NCI-H2196 treated with DMSO at 0.1 percent for 48 hours (cell line): ENCODE measurements at regions not wholly inside any gene's neighbourhood (a gene's known extent, or its start where the extent isn't known, plus 50 kb on each side); places are given as distances from the start of the nearest gene placed in this dataset.
"Not testable (repeated sequence)": the region's sequence is repeated elsewhere in the genome, so short reads cannot be mapped to it uniquely, and the experiment has no call there.

Experiments used
- DNase-seq: peaks from one replicate; lab custom pipeline; 2025; ENCODE audit not compliant: unreplicated experiment; lab: John Stamatoyannopoulos, UW

- no peak for DNase-seq
Measured at GRCh38 chr10:44118500-44118899, 266.4 kb downstream of the CXCL12 start.

GRCh38 chr10:44116474-44116873 lies 268.4 kb downstream of the CXCL12 start:
- no peak for DNase-seq

GRCh38 chr10:44115516-44115915 lies 269.4 kb downstream of the CXCL12 start:
- DNase-seq = no peak

- DNase-seq = no peak
Measured at GRCh38 chr10:44114441-44114840, 270.5 kb downstream of the CXCL12 start.

DNA sequence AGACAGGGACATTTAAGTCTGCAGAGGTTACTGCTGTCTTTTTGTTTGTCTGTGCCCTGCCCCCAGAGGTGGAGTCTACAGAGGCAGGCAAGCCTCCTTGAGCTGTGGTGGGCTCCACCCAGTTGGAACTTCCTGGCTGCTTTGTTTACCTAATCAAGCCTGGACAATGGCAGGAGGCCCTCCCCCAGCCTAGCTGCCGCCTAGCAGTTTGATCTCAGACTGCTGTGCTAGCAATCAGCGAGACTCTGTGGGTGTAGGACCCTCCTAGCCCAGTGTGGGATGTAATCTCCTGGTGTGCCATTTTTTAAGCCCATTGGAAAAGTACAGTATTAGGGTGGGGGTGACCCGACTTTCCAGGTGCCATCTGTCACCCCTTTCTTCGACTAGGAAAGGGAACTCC lies 272.6 kb downstream of the CXCL12 start:
- DNase-seq = not testable (repeated sequence)

GRCh38 chr10:44105696-44106095 lies 279.2 kb downstream of the CXCL12 start:
- DNase-seq = no peak

DNA sequence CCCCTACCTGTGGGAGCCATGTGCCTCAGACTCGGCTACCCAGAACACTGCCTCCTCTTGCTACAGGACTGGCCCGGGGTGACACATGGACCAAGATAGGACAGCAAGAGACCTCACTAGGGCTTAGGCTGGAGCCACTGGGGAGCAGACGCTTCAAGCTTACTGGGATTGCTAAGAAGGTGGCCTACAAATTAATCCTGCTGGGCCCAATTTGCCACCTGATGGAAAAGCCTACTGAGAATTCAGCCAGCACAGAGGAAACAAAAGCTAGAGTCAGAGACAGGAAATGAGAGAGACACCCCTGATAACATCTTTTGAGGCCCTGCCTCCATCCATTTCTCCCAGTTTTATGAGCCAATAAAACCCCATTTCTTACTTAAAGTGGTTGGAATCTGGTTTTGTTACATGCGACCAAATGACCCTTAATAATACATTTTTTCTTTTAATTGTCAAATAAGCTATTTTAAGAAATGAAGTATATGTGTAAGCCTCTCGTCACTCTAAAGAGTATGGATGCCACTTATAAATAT lies 282.1 kb downstream of the CXCL12 start:
- no peak for DNase-seq

GRCh38 chr10:44101082-44101481 lies 283.8 kb downstream of the CXCL12 start:
- no peak for DNase-seq

DNA sequence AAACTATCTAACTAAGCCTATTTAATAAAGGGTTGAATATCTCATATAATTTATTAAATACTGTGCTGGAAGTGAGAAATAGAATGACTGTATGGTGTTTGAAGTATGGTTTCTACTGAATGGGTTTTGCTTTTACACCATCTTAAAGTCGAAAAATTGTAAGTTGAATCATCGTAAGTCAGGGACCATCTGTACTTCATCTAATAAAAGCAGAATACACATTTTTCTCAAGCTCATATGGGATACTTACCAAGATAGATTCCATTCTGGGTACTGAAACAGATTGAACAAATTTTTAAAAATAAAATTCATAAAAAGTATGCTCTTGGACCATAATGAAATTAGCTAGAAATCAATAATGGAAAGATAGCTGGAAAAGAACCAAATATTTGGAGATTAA lies 285.4 kb downstream of the CXCL12 start:
- DNase-seq = no peak

DNA sequence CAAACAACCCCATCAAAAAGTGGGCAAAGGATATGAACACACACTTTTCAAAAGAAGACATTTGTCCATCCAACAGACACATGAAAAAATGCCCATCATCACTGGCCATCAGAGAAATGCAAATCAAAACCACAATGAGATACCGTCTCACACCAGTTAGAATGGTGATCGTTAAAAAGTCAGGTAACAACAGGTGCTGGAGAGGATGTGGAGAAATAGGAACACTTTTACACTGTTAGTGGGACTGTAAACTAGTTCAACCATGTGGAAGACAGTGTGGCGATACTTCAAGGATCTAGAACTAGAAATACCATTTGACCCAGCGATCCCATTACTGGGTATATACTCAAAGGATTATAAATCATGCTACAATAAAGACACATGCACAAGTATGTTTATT lies 288.7 kb downstream of the CXCL12 start:
- not testable (repeated sequence) for DNase-seq

DNA sequence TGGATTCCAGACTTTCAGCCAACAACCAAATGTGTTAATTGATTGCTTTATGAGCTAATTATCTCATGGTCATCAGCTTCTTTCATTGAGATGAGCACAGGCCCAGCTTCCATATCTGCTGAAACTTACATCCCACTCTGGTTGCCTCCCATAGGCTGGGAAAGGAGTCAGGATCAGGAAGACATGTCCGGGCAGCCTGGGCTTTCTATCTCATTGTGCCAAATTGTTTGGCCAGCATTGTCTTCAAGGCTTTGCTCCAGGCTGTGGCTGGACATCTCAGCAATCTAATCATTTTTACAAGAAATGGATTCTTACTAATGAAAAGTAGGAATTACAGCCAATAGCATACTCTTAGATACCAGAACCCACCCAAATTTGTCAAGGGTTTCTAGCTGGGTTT lies 295.2 kb downstream of the CXCL12 start:
- no peak for DNase-seq

DNA sequence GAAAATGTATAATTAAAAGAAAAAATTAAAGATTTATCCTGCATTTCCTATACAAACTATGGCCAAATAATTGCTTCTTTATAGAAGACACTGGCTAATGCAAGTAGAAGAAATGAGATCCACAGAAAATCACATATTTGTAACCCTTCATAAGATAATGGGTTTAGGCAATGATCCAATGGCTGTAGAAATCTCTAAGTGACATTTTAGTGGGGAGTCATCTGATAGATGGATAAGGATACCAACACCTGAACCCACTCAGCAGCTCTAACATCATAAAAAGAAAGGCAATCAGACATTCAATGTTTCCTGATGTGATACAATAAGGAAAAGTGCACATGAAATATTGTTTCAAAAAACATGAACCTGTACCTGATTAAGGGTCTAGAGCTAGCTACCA lies 297.5 kb downstream of the CXCL12 start:
- no peak for DNase-seq

GRCh38 chr10:44083719-44084400 lies 301.0 kb downstream of the CXCL12 start:
- no peak for DNase-seq

GRCh38 chr10:44071479-44071878 lies 313.4 kb downstream of the CXCL12 start:
- DNase-seq = no peak

GRCh38 chr10:44070282-44070681 lies 314.6 kb downstream of the CXCL12 start:
- DNase-seq = no peak

- no peak for DNase-seq
Measured at GRCh38 chr10:44069573-44069972, 315.3 kb downstream of the CXCL12 start.

DNA sequence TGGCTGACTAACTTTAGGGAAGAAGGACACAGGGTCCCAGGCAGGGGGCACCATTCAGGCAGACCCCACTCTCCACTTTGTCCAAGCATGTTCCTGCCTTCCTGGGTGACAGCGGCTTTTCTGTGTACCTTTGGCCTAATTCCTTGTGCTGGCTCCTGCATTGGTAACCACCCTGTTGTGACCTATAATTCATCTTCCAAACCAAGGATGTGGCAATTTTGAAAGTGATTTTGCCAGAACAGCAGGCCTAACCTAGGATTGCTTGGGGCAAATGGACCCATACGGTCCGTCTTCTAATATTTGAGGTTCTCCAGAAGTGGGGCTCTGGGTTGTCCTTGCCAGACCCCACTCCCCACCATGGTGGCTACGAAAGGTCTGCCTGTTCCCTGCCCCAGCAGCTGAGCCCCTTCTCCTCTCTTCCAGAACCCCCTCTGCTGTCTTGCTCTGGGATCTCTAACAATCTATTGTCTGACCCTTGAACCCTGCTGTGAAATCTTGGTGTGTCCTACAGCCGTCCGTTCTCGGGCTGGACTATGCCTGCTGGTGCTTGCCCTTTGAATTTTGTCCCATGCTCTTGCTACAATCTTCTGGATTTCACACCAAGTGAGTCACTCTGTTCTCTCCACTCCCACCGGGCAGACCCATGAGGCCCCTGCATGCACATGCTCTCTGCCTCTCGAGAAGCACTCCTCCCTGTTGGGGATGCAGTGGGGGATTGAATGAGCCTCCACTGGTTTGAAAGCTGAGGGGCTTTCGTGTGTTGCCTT lies 316.0 kb downstream of the CXCL12 start:
- no peak for DNase-seq

DNA sequence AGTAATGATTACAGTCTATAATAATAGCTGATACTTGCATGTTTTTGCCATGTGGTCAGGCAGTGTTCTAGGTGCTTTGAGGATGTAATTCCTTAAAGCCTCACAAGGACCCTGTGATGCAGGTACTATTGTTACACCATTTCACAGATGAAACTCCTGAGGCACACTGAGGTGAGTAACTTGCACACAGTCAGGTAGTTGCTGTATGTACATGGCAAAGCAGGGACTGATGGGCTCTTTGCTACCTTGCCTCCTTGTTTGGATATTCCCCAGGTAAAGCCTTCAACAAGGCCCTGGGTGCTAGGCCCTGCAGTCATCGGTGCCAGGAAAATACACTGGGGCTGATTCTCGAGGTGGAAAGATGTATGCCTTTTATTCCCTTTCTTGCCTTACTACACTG lies 317.5 kb downstream of the CXCL12 start:
- DNase-seq = no peak

DNA sequence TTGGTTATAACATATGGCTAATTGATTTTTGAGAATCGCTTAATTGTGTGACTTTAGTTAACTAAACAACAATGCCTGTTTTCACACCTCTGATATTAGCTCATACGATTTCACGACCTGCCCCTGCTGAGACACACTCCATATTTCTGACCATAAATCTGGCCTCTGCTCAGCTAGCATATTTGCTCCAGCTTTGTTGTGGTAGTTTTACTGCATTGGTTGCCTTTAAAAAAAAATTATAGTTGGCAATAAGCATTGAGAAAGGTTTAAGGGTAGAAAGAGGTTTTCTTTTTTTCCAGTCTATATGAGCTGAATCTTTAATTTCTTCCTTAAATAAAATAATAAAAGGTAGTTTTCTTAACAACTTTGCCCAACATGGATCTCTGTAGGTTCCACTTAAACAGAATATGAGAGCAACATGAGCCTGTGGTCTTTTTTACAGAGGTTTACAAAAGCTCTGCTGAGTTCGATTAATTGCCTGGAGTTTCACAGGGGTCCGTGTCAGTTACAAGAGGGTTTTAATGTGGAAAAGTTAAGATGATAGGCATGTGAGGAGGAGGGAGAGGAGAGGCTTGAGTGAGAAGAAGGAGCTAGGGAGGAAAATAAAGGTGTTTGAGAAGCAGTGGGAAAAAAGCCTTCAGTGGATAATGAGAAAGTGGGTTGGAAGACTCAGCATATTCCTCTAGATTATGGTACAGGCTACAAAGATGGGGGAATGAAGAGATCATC lies 318.2 kb downstream of the CXCL12 start:
- no peak for DNase-seq

- no peak for DNase-seq
Measured at GRCh38 chr10:44065788-44066526, 318.9 kb downstream of the CXCL12 start.
